GM23248 (cell line): ENCODE measurements at regions not wholly inside any gene's neighbourhood (a gene's known extent, or its start where the extent isn't known, plus 50 kb on each side); places are given as distances from the start of the nearest gene placed in this dataset.

Experiments used
- EZH2 ChIP-seq: fragments of 200-600 bp; sonication (generic); IDR thresholded peaks from 2 replicates; pipeline ENCODE4 v1.6.1; 2018; ENCODE audit warnings: antibody characterized with exemption, mild to moderate bottlenecking; ENCODE audit not compliant: insufficient read depth, poor library complexity, severe bottlenecking
- EZH2phosphoT487 ChIP-seq: fragments of 200-600 bp; sonication (generic); IDR thresholded peaks from 2 replicates; pipeline ENCODE4 v1.6.1; 2018; ENCODE audit warnings: antibody characterized with exemption, moderate library complexity, mild to moderate bottlenecking, low read depth; ENCODE audit not compliant: insufficient read depth

- TF ChIP-seq EZH2: no peak
- no peak for TF ChIP-seq EZH2phosphoT487
Observed at GRCh38 chr5:58255970-58256369, 203.9 kb downstream of the PLK2 start.
